Hematopoietic multipotent progenitor cell treated with erythropoietin and hydrocortisone succinate and interleukin-3 and kit ligand, for 17 days (in vitro differentiated cells): ENCODE measurements at regions not wholly inside any gene's neighbourhood (a gene's known extent, or its start where the extent isn't known, plus 50 kb on each side); places are given as distances from the start of the nearest gene placed in this dataset.

Experiments used
- DNase-seq: peaks from one replicate; pipeline ENCODE4 v3.0.0-alpha.2; 2015; ENCODE audit warnings: low spot score

- no peak for DNase-seq
These were observed 197.3 kb downstream of the PTEN start for GRCh38 chr10:88060762-88061161.

GRCh38 chr10:88062385-88062784 lies 199.0 kb downstream of the PTEN start:
- no peak for DNase-seq

GRCh38 chr10:88062798-88063472 lies 199.5 kb downstream of the PTEN start:
- no peak for DNase-seq

GRCh38 chr10:88063861-88064557 lies 200.6 kb downstream of the PTEN start:
- no peak for DNase-seq

GRCh38 chr10:88064608-88065382 lies 201.4 kb downstream of the PTEN start:
- DNase-seq = no peak

GRCh38 chr10:88065383-88066049 lies 202.1 kb downstream of the PTEN start:
- no peak for DNase-seq

GRCh38 chr10:88066319-88066718 lies 202.9 kb downstream of the PTEN start:
- no peak for DNase-seq

GRCh38 chr10:88066876-88067275 lies 203.5 kb downstream of the PTEN start:
- DNase-seq = no peak

- DNase-seq = no peak
These were observed 204.3 kb downstream of the PTEN start for GRCh38 chr10:88067737-88068136.

GRCh38 chr10:88069338-88069737 lies 205.9 kb downstream of the PTEN start:
- no peak for DNase-seq

GRCh38 chr10:88070080-88070880 lies 206.9 kb downstream of the PTEN start:
- DNase-seq = no peak

GRCh38 chr10:88071879-88072278 lies 208.5 kb downstream of the PTEN start:
- DNase-seq = no peak

GRCh38 chr10:88073682-88074081 lies 210.3 kb downstream of the PTEN start:
- DNase-seq = no peak

- no peak for DNase-seq
These were observed 211.5 kb downstream of the PTEN start for GRCh38 chr10:88074971-88075370.

- DNase-seq = no peak
These were observed 212.8 kb downstream of the PTEN start for GRCh38 chr10:88076027-88076880.

- DNase-seq = no peak
These were observed 214.6 kb downstream of the PTEN start for GRCh38 chr10:88077977-88078376.

- DNase-seq = no peak
These were observed 216.8 kb downstream of the PTEN start for GRCh38 chr10:88080213-88080612.

GRCh38 chr10:88081457-88082054 lies 218.1 kb downstream of the PTEN start:
- no peak for DNase-seq

- no peak for DNase-seq
These were observed 219.0 kb downstream of the PTEN start for GRCh38 chr10:88082391-88082790.
